ENCODE measurements at regions not wholly inside any gene's neighbourhood (a gene's known extent, or its start where the extent isn't known, plus 50 kb on each side); places are given as distances from the start of the nearest gene placed in this dataset.

- H3K27ac ChIP-seq (ENCODE audit: insufficient read length, low read depth, low read length) = no peak overlapping the region
- no peak overlapping the region for H3K9ac ChIP-seq (ENCODE audit: extremely low read depth, insufficient read length, low read length)
- H2BK5ac ChIP-seq (ENCODE audit: insufficient read length, low read length) = no peak overlapping the region
- no peak overlapping the region for H3K4me3 Mint-ChIP-seq
- TF ChIP-seq, protein P1, sequence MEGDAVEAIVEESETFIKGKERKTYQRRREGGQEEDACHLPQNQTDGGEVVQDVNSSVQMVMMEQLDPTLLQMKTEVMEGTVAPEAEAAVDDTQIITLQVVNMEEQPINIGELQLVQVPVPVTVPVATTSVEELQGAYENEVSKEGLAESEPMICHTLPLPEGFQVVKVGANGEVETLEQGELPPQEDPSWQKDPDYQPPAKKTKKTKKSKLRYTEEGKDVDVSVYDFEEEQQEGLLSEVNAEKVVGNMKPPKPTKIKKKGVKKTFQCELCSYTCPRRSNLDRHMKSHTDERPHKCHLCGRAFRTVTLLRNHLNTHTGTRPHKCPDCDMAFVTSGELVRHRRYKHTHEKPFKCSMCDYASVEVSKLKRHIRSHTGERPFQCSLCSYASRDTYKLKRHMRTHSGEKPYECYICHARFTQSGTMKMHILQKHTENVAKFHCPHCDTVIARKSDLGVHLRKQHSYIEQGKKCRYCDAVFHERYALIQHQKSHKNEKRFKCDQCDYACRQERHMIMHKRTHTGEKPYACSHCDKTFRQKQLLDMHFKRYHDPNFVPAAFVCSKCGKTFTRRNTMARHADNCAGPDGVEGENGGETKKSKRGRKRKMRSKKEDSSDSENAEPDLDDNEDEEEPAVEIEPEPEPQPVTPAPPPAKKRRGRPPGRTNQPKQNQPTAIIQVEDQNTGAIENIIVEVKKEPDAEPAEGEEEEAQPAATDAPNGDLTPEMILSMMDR (conservative IDR thresholded peaks at IDR 0.05) = no peak
- H2BK15ac ChIP-seq (ENCODE audit: low read depth, low read length) = no peak overlapping the region
- H3K18ac ChIP-seq (ENCODE audit: insufficient read length, low read depth, low read length) = no peak overlapping the region
- H3T11ph ChIP-seq (ENCODE audit: low read length) = no peak overlapping the region
- H4K8ac ChIP-seq (replicated peaks; ENCODE audit: insufficient read length, low read depth, low read length) = no peak overlapping the region
- no CpG with 5 or more reads among the region's 3 CpGs for WGBS (ENCODE audit: extremely low coverage, insufficient read length, low lambda C conversion rate)
- H4K91ac ChIP-seq (ENCODE audit: insufficient read length, low read depth, low read length) = no peak overlapping the region
- no peaks in the 10 kb centered on the region for H3K9me3 ChIP-seq (ENCODE audit: control insufficient read depth, low read depth, low read length)
- no peak overlapping the region for H3K4ac ChIP-seq (ENCODE audit: low read depth, low read length)
- H2AFZ ChIP-seq (ENCODE audit: low read length) = no peak overlapping the region
- H3K79me1 ChIP-seq (ENCODE audit: insufficient read depth, low read depth, low read length, poor library complexity, severe bottlenecking) = no peaks in the 10 kb centered on the region
- H3K27me3 Mint-ChIP-seq (ENCODE audit: low read depth) = peaks cover 21% of the 10 kb centered on the region
- H2BK120ac ChIP-seq (ENCODE audit: low read depth, low read length, poor library complexity, severe bottlenecking) = no peak overlapping the region
- H3K27me3 ChIP-seq (ENCODE audit: insufficient read depth, low read length) = no peaks in the 10 kb centered on the region; the same call in 1 of the 2 replicates
- no peak overlapping the region for H2AK5ac ChIP-seq (ENCODE audit: insufficient read length, low read length)
- peaks cover 0 to 5% of the 10 kb centered on the region in 2 experiments; a peak in 2 of 4 replicates for H3K4me1 Mint-ChIP-seq
- no peak overlapping the region for H3K4me2 ChIP-seq (ENCODE audit: insufficient read depth, insufficient read length, low read length)
- H3K27ac Mint-ChIP-seq = no peak overlapping the region
- no peaks in the 10 kb centered on the region for H3K79me2 ChIP-seq (ENCODE audit: insufficient read depth, low read length)
- H2BK20ac ChIP-seq (ENCODE audit: low read depth, low read length, poor library complexity, severe bottlenecking) = no peak overlapping the region
- no peaks in the 10 kb centered on the region for H3K4me1 ChIP-seq (ENCODE audit: insufficient read depth, low read length)
- no peaks in the 10 kb centered on the region for H3K23me2 ChIP-seq (ENCODE audit: insufficient read length, low read depth, low read length, poor library complexity, severe bottlenecking)
- no peaks in the 10 kb centered on the region for H4K20me1 ChIP-seq (ENCODE audit: control insufficient read depth, insufficient read depth, insufficient read length)
- peaks cover 1 to 8% of the 10 kb centered on the region in 2 experiments for H3K9me3 Mint-ChIP-seq
- peaks cover 1 to 18% (median 11%) of the 10 kb centered on the region in 3 experiments for H3K36me3 Mint-ChIP-seq (ENCODE audit: insufficient read depth in 1 of 3, low read depth in 3 of 3)
- no peak overlapping the region for H4K5ac ChIP-seq (ENCODE audit: insufficient read length, low read depth, low read length)
- H3K14ac ChIP-seq (ENCODE audit: insufficient read depth, low read length) = no peak overlapping the region
- no peak overlapping the region for H3K56ac ChIP-seq (ENCODE audit: insufficient read length, low read depth, low read length)
- no peak overlapping the region for H3K23ac ChIP-seq (ENCODE audit: insufficient read length, low read depth, low read length)
- H2BK12ac ChIP-seq (ENCODE audit: insufficient read length, low read depth, low read length) = no peak overlapping the region
- no peak for DNase-seq
Measured at GRCh38 chr1:232239522-232239921, 390.4 kb downstream of the SIPA1L2 start.
